PC-9 (cell line): ENCODE measurements at regions not wholly inside any gene's neighbourhood (a gene's known extent, or its start where the extent isn't known, plus 50 kb on each side); places are given as distances from the start of the nearest gene placed in this dataset.

Experiments
- BruUV-seq: library from RNA; stranded (reverse); fragments of 400-500 nt; replicated peaks from 2 replicates; lab custom pipeline; 2021; lab: Mats Ljungman, UMichigan
- CTCF ChIA-PET: fragments of 300-600 bp; sonication (Branson Sonifier 250); formaldehyde crosslinking; loops from one replicate; lab custom pipeline; 2022; ENCODE audit warnings: antibody characterized with exemption; lab: Charles Lee
- POLR2A ChIA-PET: fragments of 300-600 bp; sonication (Branson Sonifier 250); formaldehyde crosslinking; loops from one replicate; lab custom pipeline; 2022; ENCODE audit warnings: antibody characterized with exemption; ENCODE audit not compliant: unreplicated experiment; lab: Charles Lee
- DNase-seq, 2 experiments: peaks; one replicate each; pipeline versions ENCODE4 v3.0.0 to v3.0.0-alpha.2; 2015 to 2022; ENCODE audit warnings: mixed read lengths in 1 of 2
- H2AFZ ChIP-seq: fragments of 200-600 bp; sonication (generic); 2 replicates; pipeline ENCODE4 v1.8.1; 2017; ENCODE audit warnings: antibody characterized with exemption
- H3F3A ChIP-seq: fragments of 200-600 bp; sonication (generic); 2 replicates; pipeline ENCODE4 v1.8.1; 2017; ENCODE audit warnings: antibody characterized with exemption, mild to moderate bottlenecking, low read depth; ENCODE audit not compliant: insufficient read depth
- H3K27ac ChIP-seq: fragments of 200-600 bp; sonication (generic); 2 replicates; pipeline ENCODE4 v1.6.1; 2016; ENCODE audit warnings: mixed run types
- H3K27me3 ChIP-seq: fragments of 200-600 bp; sonication (generic); 2 replicates; pipeline ENCODE4 v1.6.1; 2016; ENCODE audit warnings: low read depth, mixed run types; ENCODE audit not compliant: insufficient read depth
- H3K36me3 ChIP-seq: fragments of 200-600 bp; sonication (generic); 2 replicates; pipeline ENCODE4 v1.6.1; 2016; ENCODE audit warnings: low read depth, mixed run types
- H3K4me1 ChIP-seq: fragments of 200-600 bp; sonication (generic); replicated peaks from 2 replicates; pipeline ENCODE4 v1.6.1; 2016; ENCODE audit warnings: mixed run types; ENCODE audit not compliant: insufficient read depth
- H3K4me2 ChIP-seq: fragments of 200-600 bp; sonication (generic); 2 replicates; pipeline ENCODE4 v1.6.1; 2017; ENCODE audit warnings: mixed run types
- H3K4me3 ChIP-seq: fragments of 200-600 bp; sonication (generic); 2 replicates; pipeline ENCODE4 v1.6.1; 2016; ENCODE audit warnings: mixed run types
- H3K79me2 ChIP-seq: fragments of 200-600 bp; sonication (generic); 2 replicates; pipeline ENCODE4 v1.6.1; 2017; ENCODE audit warnings: low read depth, mixed run types
- H3K9me2 ChIP-seq: fragments of 200-600 bp; sonication (generic); 2 replicates; pipeline ENCODE4 v1.8.1; 2017; ENCODE audit warnings: mild to moderate bottlenecking; ENCODE audit not compliant: insufficient read depth
- H3K9me3 ChIP-seq: fragments of 200-600 bp; sonication (generic); 2 replicates; pipeline ENCODE4 v1.8.1; 2016; ENCODE audit warnings: low read depth; ENCODE audit not compliant: insufficient read depth
- H4K20me1 ChIP-seq: fragments of 200-600 bp; sonication (generic); 2 replicates; pipeline ENCODE4 v1.8.1; 2017; ENCODE audit not compliant: insufficient read depth
- EZH2 ChIP-seq: fragments of 200-600 bp; sonication (generic); IDR thresholded peaks from 2 replicates; pipeline ENCODE4 v1.8.0; 2017; ENCODE audit warnings: antibody characterized with exemption, low read depth
- intact Hi-C: fragments of 100-400 bp; cut with micrococcal nuclease; formaldehyde crosslinking; loops from one replicate; pipeline ENCODE4 v1.10.0; 2022; ENCODE audit not compliant: unreplicated experiment
- TF ChIP-seq, protein P1 (sequence below): fragments of 200-600 bp; sonication (generic); conservative IDR thresholded peaks from 2 replicates; pipeline ENCODE4 v1.6.1; 2017; ENCODE audit warnings: mixed run types, antibody characterized with exemption, mild to moderate bottlenecking, moderate library complexity

- H3K79me2 ChIP-seq, result no peaks in the 10 kb centered on the region
- H3F3A ChIP-seq, result peaks cover 20% of the 10 kb centered on the region
- DNase-seq, result no peak
- H4K20me1 ChIP-seq, result no peaks in the 10 kb centered on the region
- H2AFZ ChIP-seq, result no peak overlapping the region
- no peak for TF ChIP-seq EZH2
- TF ChIP-seq, protein P1, sequence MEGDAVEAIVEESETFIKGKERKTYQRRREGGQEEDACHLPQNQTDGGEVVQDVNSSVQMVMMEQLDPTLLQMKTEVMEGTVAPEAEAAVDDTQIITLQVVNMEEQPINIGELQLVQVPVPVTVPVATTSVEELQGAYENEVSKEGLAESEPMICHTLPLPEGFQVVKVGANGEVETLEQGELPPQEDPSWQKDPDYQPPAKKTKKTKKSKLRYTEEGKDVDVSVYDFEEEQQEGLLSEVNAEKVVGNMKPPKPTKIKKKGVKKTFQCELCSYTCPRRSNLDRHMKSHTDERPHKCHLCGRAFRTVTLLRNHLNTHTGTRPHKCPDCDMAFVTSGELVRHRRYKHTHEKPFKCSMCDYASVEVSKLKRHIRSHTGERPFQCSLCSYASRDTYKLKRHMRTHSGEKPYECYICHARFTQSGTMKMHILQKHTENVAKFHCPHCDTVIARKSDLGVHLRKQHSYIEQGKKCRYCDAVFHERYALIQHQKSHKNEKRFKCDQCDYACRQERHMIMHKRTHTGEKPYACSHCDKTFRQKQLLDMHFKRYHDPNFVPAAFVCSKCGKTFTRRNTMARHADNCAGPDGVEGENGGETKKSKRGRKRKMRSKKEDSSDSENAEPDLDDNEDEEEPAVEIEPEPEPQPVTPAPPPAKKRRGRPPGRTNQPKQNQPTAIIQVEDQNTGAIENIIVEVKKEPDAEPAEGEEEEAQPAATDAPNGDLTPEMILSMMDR, result no peak
- no peak overlapping the region for H3K4me2 ChIP-seq
- peaks cover 28% of the 10 kb centered on the region for H3K4me1 ChIP-seq
- no peaks in the 10 kb centered on the region for H3K36me3 ChIP-seq
- H3K27me3 ChIP-seq, result no peaks in the 10 kb centered on the region
- CTCF ChIA-PET, result no interaction called here
- POLR2A ChIA-PET, result interaction anchor here (0.6 kb wide), 1 partner anchor 318 kb away, joined by 3 read pairs; no protein-coding TSS in a partner anchor
- intact Hi-C loops, result loop anchor here (5.0 to 10.0 kb wide), 3 partner anchors 191 to 351 kb away; partner anchors contain the start of gene TGFBR2
- no peak overlapping the region for H3K27ac ChIP-seq
- H3K4me3 ChIP-seq, result no peak overlapping the region
- no TSS peak for BruUV-seq
- H3K9me2 ChIP-seq, result no peaks in the 10 kb centered on the region
- H3K9me3 ChIP-seq, result no peaks in the 10 kb centered on the region
Measured at GRCh38 chr3:30343861-30344260, 262.5 kb upstream of the TGFBR2 start.

DNA sequence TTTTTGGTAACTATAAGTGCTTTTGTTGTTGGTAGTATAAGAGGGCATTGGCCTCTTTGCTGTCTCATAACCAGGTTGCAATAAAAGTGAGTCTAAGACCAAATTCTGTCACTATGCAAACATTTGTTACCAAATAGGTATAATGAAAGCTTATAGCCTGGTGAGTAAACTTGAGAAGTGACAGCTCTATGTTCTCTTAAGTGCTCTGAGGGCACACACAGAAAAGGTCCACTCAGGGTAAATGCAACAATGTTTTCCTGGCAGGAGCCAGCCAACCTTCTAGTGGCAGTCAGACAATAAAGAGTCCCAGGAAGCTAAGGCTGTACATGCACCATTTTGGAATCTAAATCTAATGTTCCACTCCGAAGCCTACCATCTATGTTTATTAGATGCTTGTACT, 262.1 kb upstream of the TGFBR2 start:
- no peak overlapping the region for H3K4me3 ChIP-seq
- no peak overlapping the region for H3K4me2 ChIP-seq
- TF ChIP-seq, protein P1, result no peak
- no peak for TF ChIP-seq EZH2
- H3K27ac ChIP-seq, result no peak overlapping the region
- ChIA-PET POLR2A (interaction anchor here (0.6 kb wide), 1 partner anchor 318 kb away, joined by 3 read pairs; no protein-coding TSS in a partner anchor), CTCF (no interaction called here)
- peak in 1 of 2 experiments; percentile 58 for DNase-seq
- no TSS peak for BruUV-seq
- H3K4me1 ChIP-seq, result peaks cover 28% of the 10 kb centered on the region
- no peaks in the 10 kb centered on the region for H3K9me3 ChIP-seq
- H3K79me2 ChIP-seq, result no peaks in the 10 kb centered on the region
- H3K27me3 ChIP-seq, result no peaks in the 10 kb centered on the region
- H3K9me2 ChIP-seq, result no peaks in the 10 kb centered on the region
- peaks cover 20% of the 10 kb centered on the region for H3F3A ChIP-seq
- intact Hi-C loops, result loop anchor here (5.0 to 10.0 kb wide), 3 partner anchors 191 to 351 kb away; partner anchors contain the start of gene TGFBR2
- no peak overlapping the region for H2AFZ ChIP-seq
- H3K36me3 ChIP-seq, result no peaks in the 10 kb centered on the region
- no peaks in the 10 kb centered on the region for H4K20me1 ChIP-seq

DNA sequence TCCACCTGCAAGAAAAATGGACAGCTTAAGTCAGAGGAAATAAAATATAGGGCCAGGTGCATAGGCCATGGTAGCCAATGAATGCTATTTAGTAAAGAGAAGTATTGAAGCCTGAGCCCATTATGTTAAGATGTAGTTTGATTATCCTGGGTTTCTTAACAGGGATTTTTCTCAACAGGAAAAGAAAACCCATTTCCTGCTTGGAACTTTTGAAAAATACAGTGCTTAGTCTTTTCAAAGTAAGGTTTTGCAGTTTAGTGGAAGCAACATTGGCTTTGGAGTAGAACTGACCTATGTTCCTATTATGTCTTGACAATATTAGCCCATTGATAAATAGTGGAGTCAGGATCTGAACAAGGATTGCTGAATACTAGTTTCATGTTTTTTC, 259.5 kb upstream of the TGFBR2 start:
- Histone ChIP-seq H3K27ac (no peak overlapping the region), H4K20me1 (no peaks in the 10 kb centered on the region), H3K9me2 (no peaks in the 10 kb centered on the region), H3K4me1 (peaks cover 22% of the 10 kb centered on the region), H3K4me3 (no peak overlapping the region), H3K9me3 (no peaks in the 10 kb centered on the region), H3K27me3 (no peaks in the 10 kb centered on the region), H3K36me3 (no peaks in the 10 kb centered on the region), H3F3A (peaks cover 19% of the 10 kb centered on the region), H3K79me2 (no peaks in the 10 kb centered on the region), H3K4me2 (no peak overlapping the region), H2AFZ (no peak overlapping the region)
- ChIA-PET CTCF (no interaction called here), POLR2A (no interaction called here)
- no TSS peak for BruUV-seq
- DNase-seq, result no peak
- TF ChIP-seq EZH2, result no peak
- TF ChIP-seq, protein P1, result no peak
- intact Hi-C loops, result loop anchor here (10.0 kb wide), 2 partner anchors 188 to 348 kb away; no protein-coding TSS in a partner anchor
